HG03159 (cell line): ENCODE measurements at regions not wholly inside any gene's neighbourhood (a gene's known extent, or its start where the extent isn't known, plus 50 kb on each side); places are given as distances from the start of the nearest gene placed in this dataset.
"Not testable (repeated sequence)": the region's sequence is repeated elsewhere in the genome, so short reads cannot be mapped to it uniquely, and the experiment has no call there.

Experiments used
- ATAC-seq: cut with Tn5 transposase; IDR thresholded peaks from one replicate; pipeline ENCODE4 v1.9.1; 2021; ENCODE audit warnings: mild to moderate bottlenecking, moderate library complexity; ENCODE audit not compliant: unreplicated experiment

GRCh38 chr3:197373096-197373495, 74.7 kb upstream of the DLG1 start:
- ATAC-seq = no peak

GRCh38 chr3:197372047-197372661, 73.7 kb upstream of the DLG1 start:
- ATAC-seq = no peak

GRCh38 chr3:197371591-197372046, 73.2 kb upstream of the DLG1 start:
- ATAC-seq = no peak

DNA sequence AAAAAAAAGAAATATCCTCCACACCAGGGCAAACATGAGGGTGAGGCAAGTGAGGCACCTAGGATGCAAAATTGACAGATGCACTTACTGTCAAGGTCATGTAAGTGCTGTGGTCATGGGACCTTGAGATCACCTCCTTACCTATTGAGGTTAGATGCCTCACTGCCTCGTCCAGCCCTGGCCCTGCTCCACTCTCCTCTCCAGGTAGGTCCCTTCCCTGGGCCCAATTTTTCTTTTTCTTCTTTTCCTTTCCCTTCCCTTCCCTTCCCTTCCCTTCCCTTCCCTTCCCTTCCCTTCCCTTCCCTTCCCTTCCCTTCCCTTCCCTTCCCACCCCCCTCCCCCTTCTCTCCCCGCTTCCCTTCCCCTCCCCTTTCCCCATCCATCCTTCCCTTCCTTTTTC, 71.1 kb upstream of the DLG1 start:
- ATAC-seq = no peak

GRCh38 chr3:197368821-197369220, 70.4 kb upstream of the DLG1 start:
- ATAC-seq = no peak

- ATAC-seq = no peak
Measured at GRCh38 chr3:197368330-197368729, 69.9 kb upstream of the DLG1 start.

- no peak for ATAC-seq
Measured at GRCh38 chr3:197367081-197367780, 68.8 kb upstream of the DLG1 start.

GRCh38 chr3:197366301-197367044, 68.1 kb upstream of the DLG1 start:
- ATAC-seq = no peak

- ATAC-seq = no peak
Measured at GRCh38 chr3:197365586-197365985, 67.2 kb upstream of the DLG1 start.

GRCh38 chr3:197364410-197365071, 66.1 kb upstream of the DLG1 start:
- no peak for ATAC-seq

GRCh38 chr3:197363553-197364409, 65.4 kb upstream of the DLG1 start:
- no peak for ATAC-seq

DNA sequence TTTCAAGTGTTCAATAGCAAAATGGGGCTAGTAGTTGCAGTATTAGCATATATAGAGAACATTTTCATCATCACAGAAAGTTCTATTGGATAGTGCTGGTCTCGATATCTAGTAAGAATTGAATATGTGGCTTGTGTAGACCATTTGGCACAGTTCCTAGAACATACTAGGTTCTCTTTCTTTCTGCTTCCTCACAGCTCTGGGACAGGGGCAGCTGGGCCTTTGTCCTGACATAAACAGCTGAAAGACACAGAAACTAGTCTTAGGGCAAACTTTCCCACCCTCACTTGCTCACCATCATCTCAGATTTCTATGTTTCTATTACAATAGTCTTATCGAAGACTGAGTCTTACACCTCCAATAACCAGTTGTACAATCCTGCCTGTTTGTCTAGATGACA, 63.7 kb upstream of the DLG1 start:
- ATAC-seq = no peak

DNA sequence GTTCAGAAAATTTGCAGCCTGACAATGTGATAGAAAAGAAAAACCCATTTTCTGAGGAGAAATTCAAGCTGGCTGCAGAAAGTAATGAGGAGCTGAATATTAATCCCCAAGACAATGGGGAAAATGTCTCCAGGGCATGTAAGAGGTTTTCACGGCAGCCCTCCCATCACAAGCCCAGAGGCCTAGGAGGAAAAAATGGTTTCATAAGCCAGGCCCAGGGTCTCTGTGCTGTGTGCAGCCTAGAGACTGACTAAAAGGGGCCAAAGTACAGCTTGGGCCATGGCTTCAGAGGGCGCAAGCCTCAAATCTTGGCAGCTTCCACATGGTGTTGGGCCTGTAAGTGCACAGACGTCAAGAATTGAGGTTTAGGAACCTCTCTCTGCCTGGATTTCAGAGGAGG, 61.7 kb upstream of the DLG1 start:
- ATAC-seq = not testable (repeated sequence)

DNA sequence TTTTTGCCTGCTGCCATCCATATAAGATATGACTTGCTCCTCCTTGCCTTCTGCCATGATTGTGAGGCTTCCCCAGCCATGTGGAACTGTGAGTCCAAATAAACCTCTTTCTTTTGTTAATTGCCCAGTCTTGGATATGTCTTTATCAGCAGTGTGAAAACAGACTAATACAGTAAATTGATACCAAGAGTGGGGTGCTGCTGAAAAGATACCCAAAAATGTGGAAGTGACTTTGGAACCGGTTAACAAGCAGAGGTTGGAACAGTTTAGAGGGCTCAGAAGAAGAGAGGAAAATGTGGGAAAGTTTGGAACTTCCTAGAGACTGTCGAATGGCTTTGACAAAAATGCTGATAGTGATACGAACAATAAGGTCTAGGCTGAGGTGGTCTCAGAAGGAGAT, 61.1 kb upstream of the DLG1 start:
- not testable (repeated sequence) for ATAC-seq

GRCh38 chr3:197356741-197357140, 58.3 kb upstream of the DLG1 start:
- ATAC-seq = no peak

GRCh38 chr3:197356275-197356674, 57.9 kb upstream of the DLG1 start:
- no peak for ATAC-seq

GRCh38 chr3:197355713-197356112, 57.3 kb upstream of the DLG1 start:
- no peak for ATAC-seq

DNA sequence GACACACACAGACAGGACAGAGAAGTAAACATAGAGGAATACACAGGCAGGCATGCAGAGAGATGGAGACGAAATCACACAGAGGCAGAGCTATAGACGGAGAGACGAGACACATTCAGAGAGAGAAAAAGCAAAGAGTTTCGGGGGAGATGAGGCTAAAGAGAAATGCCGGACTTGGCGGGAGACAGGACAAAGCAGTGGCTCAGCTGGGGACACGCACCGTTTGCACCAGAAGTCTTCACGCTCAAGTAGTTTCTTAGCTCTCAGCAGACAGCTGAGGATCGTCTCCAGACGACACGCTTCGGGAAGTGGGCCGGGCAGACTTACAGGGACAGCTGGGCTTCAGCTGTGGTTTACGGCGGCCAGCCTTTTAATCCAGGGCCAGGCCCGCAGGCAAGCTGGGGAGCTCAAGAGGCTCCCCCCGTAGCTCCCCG, 56.2 kb upstream of the DLG1 start:
- no peak for ATAC-seq

- ATAC-seq = no peak
Measured at GRCh38 chr3:197353867-197354567, 55.6 kb upstream of the DLG1 start.
